HEK293 (cell line): ENCODE measurements at regions not wholly inside any gene's neighbourhood (a gene's known extent, or its start where the extent isn't known, plus 50 kb on each side); places are given as distances from the start of the nearest gene placed in this dataset.

Experiments used
- CTCF ChIA-PET: fragments of 350-600 bp; formaldehyde crosslinking; extraction: SDS; loops from one replicate; lab custom pipeline; 2021; ENCODE audit warnings: antibody characterized with exemption; lab: Yijun Ruan, JAX
- POLR2A ChIA-PET: fragments of 300-600 bp; formaldehyde crosslinking; extraction: SDS; loops from one replicate; lab custom pipeline; 2020; ENCODE audit warnings: antibody characterized with exemption, inconsistent platforms; lab: Yijun Ruan, JAX
- H3K27ac ChIP-seq: fragments of 200-500 bp; sonication (Bioruptor generic); 2 replicates; pipeline ENCODE4 v1.5.1; 2014; ENCODE audit warnings: low read depth, low read length, control low read depth, inconsistent platforms; ENCODE audit errors: extremely low read depth
- H3K36me3 ChIP-seq, 2 experiments: fragments of 200-500 bp in 1 of 2; sonication (Bioruptor generic) in 1 of 2; 1 replicate in 1 of 2; 2 replicates in 1 of 2; pipeline ENCODE4 v1.5.1; 2014 to 2017; ENCODE audit warnings: inconsistent platforms in 2 of 2, low read length in 2 of 2; ENCODE audit not compliant: control insufficient read depth in 2 of 2, insufficient read depth in 1 of 2
- H3K4me1 ChIP-seq: fragments of 200-500 bp; sonication (Bioruptor generic); 2 replicates; pipeline ENCODE4 v1.5.1; 2014; ENCODE audit warnings: mild to moderate bottlenecking, low read length, inconsistent platforms; ENCODE audit not compliant: control insufficient read depth, insufficient read depth
- H3K4me3 ChIP-seq: 2 replicates; pipeline ENCODE4 v1.5.1; 2011; ENCODE audit warnings: low read depth, mild to moderate bottlenecking, control low read depth, low read length, moderate library complexity
- H3K9me3 ChIP-seq: fragments of 200-500 bp; sonication (Bioruptor generic); 2 replicates; pipeline ENCODE4 v1.5.1; 2014; ENCODE audit warnings: low read depth, low read length, inconsistent platforms; ENCODE audit not compliant: control insufficient read depth, insufficient read depth
- IKZF3 ChIP-seq: fragments of 450-650 bp; IDR thresholded peaks from 2 replicates; pipeline ENCODE4 v1.5.0; 2018; ENCODE audit warnings: missing biosample characterization, mild to moderate bottlenecking, missing genetic modification characterization, moderate library complexity
- OSR2 ChIP-seq: fragments of 450-650 bp; formaldehyde crosslinking; IDR thresholded peaks from 2 replicates; pipeline ENCODE4 v1.5.1; 2016; ENCODE audit warnings: missing biosample characterization, missing genetic modification characterization
- OVOL3 ChIP-seq: fragments of 450-650 bp; formaldehyde crosslinking; IDR thresholded peaks from 2 replicates; pipeline ENCODE4 v1.5.1; 2016; ENCODE audit warnings: missing biosample characterization, missing genetic modification characterization
- PRDM1 ChIP-seq: fragments of 450-650 bp; formaldehyde crosslinking; IDR thresholded peaks from 2 replicates; pipeline ENCODE4; 2016; ENCODE audit warnings: missing biosample characterization, missing genetic modification characterization
- SCRT2 ChIP-seq: fragments of 450-650 bp; formaldehyde crosslinking; IDR thresholded peaks from 2 replicates; pipeline ENCODE4 v1.5.1; 2016; ENCODE audit warnings: missing biosample characterization, missing genetic modification characterization
- YY2 ChIP-seq: fragments of 450-650 bp; formaldehyde crosslinking; IDR thresholded peaks from 2 replicates; pipeline ENCODE4 v1.5.1; 2016; ENCODE audit warnings: missing biosample characterization, missing genetic modification characterization
- ZBTB7A ChIP-seq: fragments of 450-650 bp; formaldehyde crosslinking; IDR thresholded peaks from 2 replicates; pipeline ENCODE4 v1.5.1; 2016; ENCODE audit warnings: low read depth, missing biosample characterization, missing genetic modification characterization
- ZIC2 ChIP-seq: fragments of 450-650 bp; formaldehyde crosslinking; IDR thresholded peaks from 2 replicates; pipeline ENCODE4 v1.5.1; 2016; ENCODE audit warnings: missing biosample characterization, missing genetic modification characterization
- ZNF114 ChIP-seq: fragments of 450-650 bp; formaldehyde crosslinking; IDR thresholded peaks from 2 replicates; pipeline ENCODE4 v1.5.0; 2017; ENCODE audit warnings: missing biosample characterization, missing genetic modification characterization
- ZNF16 ChIP-seq: fragments of 450-650 bp; formaldehyde crosslinking; IDR thresholded peaks from 2 replicates; pipeline ENCODE4 v1.5.1; 2016; ENCODE audit warnings: low read depth, missing biosample characterization, missing genetic modification characterization
- ZNF214 ChIP-seq: fragments of 450-650 bp; formaldehyde crosslinking; IDR thresholded peaks from 2 replicates; pipeline ENCODE4 v1.5.1; 2017; ENCODE audit warnings: missing biosample characterization, mild to moderate bottlenecking, missing genetic modification characterization, borderline replicate concordance
- ZNF391 ChIP-seq: fragments of 450-650 bp; formaldehyde crosslinking; IDR thresholded peaks from 2 replicates; pipeline ENCODE4 v1.5.1; 2016; ENCODE audit warnings: low read depth, missing biosample characterization, missing genetic modification characterization, borderline replicate concordance
- ZNF426 ChIP-seq: fragments of 450-650 bp; formaldehyde crosslinking; IDR thresholded peaks from 2 replicates; pipeline ENCODE4 v1.5.1; 2017; ENCODE audit warnings: missing biosample characterization, missing genetic modification characterization, mild to moderate bottlenecking, inconsistent platforms, moderate library complexity
- ZNF521 ChIP-seq: fragments of 450-650 bp; formaldehyde crosslinking; IDR thresholded peaks from 2 replicates; pipeline ENCODE4 v1.5.1; 2017; ENCODE audit warnings: missing biosample characterization, mild to moderate bottlenecking, missing genetic modification characterization
- ZNF623 ChIP-seq: fragments of 450-650 bp; formaldehyde crosslinking; IDR thresholded peaks from 2 replicates; pipeline ENCODE4 v1.5.1; 2016; ENCODE audit warnings: missing biosample characterization, missing genetic modification characterization
- ZNF624 ChIP-seq: fragments of 450-650 bp; formaldehyde crosslinking; IDR thresholded peaks from 2 replicates; pipeline ENCODE4 v1.5.1; 2017; ENCODE audit warnings: missing biosample characterization, missing genetic modification characterization
- ZNF654 ChIP-seq: fragments of 450-650 bp; formaldehyde crosslinking; IDR thresholded peaks from 2 replicates; pipeline ENCODE4 v1.5.1; 2016; ENCODE audit warnings: low read depth, missing biosample characterization, missing genetic modification characterization
- ZNF664 ChIP-seq: fragments of 450-650 bp; formaldehyde crosslinking; IDR thresholded peaks from 2 replicates; pipeline ENCODE4 v1.5.1; 2016; ENCODE audit warnings: missing biosample characterization, missing genetic modification characterization
- ZNF76 ChIP-seq: fragments of 450-650 bp; formaldehyde crosslinking; IDR thresholded peaks from 2 replicates; pipeline ENCODE4; 2016; ENCODE audit warnings: low read depth, missing biosample characterization, missing genetic modification characterization, borderline replicate concordance
- ZNF785 ChIP-seq: fragments of 450-650 bp; formaldehyde crosslinking; IDR thresholded peaks from 2 replicates; pipeline ENCODE4 v1.5.1; 2016; ENCODE audit warnings: missing biosample characterization, missing genetic modification characterization
- ZNF791 ChIP-seq: fragments of 450-650 bp; formaldehyde crosslinking; IDR thresholded peaks from 2 replicates; pipeline ENCODE4 v1.5.1; 2016; ENCODE audit warnings: missing biosample characterization, missing genetic modification characterization
- ZSCAN23 ChIP-seq: fragments of 450-650 bp; formaldehyde crosslinking; IDR thresholded peaks from 2 replicates; pipeline ENCODE4 v1.5.1; 2016; ENCODE audit warnings: missing biosample characterization, missing genetic modification characterization
- ZXDB ChIP-seq: fragments of 450-650 bp; formaldehyde crosslinking; IDR thresholded peaks from 2 replicates; pipeline ENCODE4 v1.5.1; 2016; ENCODE audit warnings: missing biosample characterization, missing genetic modification characterization
- TF ChIP-seq, protein P1 (sequence below): fragments of 450-650 bp; formaldehyde crosslinking; IDR thresholded peaks from 2 replicates; pipeline ENCODE4 v1.5.1; 2016; ENCODE audit warnings: missing biosample characterization, missing genetic modification characterization
- TF ChIP-seq, protein P2 (sequence below): fragments of 450-650 bp; formaldehyde crosslinking; IDR thresholded peaks from 2 replicates; pipeline ENCODE4 v1.5.1; 2016; ENCODE audit warnings: missing biosample characterization, missing genetic modification characterization
- TF ChIP-seq, protein P3 (sequence below): fragments of 450-650 bp; formaldehyde crosslinking; IDR thresholded peaks from 2 replicates; pipeline ENCODE4 v1.5.1; 2016; ENCODE audit warnings: missing biosample characterization, missing genetic modification characterization

DNA sequence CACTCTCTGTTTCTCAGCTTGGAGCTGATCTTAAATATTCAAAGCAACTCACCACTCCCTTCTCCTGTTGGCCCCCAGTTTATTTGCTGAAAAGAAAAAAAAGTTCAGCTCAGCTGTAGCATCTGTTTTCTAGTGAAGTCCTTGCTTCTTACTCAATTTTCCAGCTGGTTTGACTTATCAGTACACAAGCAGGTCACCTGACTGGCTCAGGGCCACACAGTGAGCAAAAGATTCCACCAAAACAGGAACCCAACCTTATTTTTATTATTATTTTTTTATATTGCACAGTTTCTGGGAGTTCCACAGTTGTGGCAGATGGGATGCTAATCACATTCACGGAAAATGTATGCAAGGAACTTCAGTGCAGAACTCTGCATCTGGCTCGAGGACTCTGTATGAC lies 390.7 kb upstream of the RGMA start (continued):
- TF ChIP-seq ZXDB (tag by site-specific recombination), result no peak
- TF ChIP-seq ZNF664, result no peak
- no peak for TF ChIP-seq ZNF426 (tag by site-specific recombination)
- TF ChIP-seq, protein P1, sequence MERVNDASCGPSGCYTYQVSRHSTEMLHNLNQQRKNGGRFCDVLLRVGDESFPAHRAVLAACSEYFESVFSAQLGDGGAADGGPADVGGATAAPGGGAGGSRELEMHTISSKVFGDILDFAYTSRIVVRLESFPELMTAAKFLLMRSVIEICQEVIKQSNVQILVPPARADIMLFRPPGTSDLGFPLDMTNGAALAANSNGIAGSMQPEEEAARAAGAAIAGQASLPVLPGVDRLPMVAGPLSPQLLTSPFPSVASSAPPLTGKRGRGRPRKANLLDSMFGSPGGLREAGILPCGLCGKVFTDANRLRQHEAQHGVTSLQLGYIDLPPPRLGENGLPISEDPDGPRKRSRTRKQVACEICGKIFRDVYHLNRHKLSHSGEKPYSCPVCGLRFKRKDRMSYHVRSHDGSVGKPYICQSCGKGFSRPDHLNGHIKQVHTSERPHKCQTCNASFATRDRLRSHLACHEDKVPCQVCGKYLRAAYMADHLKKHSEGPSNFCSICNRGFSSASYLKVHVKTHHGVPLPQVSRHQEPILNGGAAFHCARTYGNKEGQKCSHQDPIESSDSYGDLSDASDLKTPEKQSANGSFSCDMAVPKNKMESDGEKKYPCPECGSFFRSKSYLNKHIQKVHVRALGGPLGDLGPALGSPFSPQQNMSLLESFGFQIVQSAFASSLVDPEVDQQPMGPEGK (tag by site-specific recombination), result no peak

DNA sequence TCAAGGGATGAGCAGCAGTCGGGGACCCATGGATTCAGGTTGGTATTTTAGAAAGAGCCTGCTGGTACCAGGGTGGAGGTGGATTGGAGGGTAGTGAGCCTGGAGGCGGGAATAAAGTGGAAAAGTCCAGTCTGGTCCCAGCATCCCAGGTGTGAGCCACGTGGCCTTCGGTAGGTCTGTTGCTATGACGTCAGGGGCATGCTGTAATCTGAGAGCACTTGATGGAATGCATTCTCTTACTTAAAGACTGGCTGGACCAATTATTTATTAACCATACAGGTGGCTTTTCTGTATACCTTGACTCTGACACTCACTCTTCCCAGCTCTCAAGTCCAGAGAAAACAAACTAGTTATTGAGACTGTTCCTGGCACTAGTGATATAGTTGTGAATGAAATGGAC lies 389.9 kb upstream of the RGMA start:
- no peak overlapping the region for H3K4me3 ChIP-seq
- no peak overlapping the region for H3K27ac ChIP-seq
- H3K9me3 ChIP-seq, result no peaks in the 10 kb centered on the region
- CTCF ChIA-PET, result interaction anchor here (0.6 to 0.7 kb wide), 4 partner anchors 390 to 1841 kb away, joined by 3 read pairs; no protein-coding TSS in a partner anchor
- H3K4me1 ChIP-seq, result no peaks in the 10 kb centered on the region
- TF ChIP-seq ZIC2 (tag by site-specific recombination) (no peak), OSR2 (tag by site-specific recombination) (no peak), IKZF3 (tag by site-specific recombination) (no peak), ZNF114 (tag by site-specific recombination) (no peak), PRDM1 (tag by site-specific recombination) (no peak), YY2 (tag by site-specific recombination) (no peak), OVOL3 (no peak), ZNF521 (tag by site-specific recombination) (no peak), ZSCAN23 (tag by site-specific recombination) (no peak), ZNF16 (tag by site-specific recombination) (no peak), ZNF654 (tag by site-specific recombination) (no peak), ZNF791 (tag by site-specific recombination) (no peak), ZBTB7A (tag by site-specific recombination) (no peak), ZNF76 (tag by site-specific recombination) (no peak)
- TF ChIP-seq, protein P2, sequence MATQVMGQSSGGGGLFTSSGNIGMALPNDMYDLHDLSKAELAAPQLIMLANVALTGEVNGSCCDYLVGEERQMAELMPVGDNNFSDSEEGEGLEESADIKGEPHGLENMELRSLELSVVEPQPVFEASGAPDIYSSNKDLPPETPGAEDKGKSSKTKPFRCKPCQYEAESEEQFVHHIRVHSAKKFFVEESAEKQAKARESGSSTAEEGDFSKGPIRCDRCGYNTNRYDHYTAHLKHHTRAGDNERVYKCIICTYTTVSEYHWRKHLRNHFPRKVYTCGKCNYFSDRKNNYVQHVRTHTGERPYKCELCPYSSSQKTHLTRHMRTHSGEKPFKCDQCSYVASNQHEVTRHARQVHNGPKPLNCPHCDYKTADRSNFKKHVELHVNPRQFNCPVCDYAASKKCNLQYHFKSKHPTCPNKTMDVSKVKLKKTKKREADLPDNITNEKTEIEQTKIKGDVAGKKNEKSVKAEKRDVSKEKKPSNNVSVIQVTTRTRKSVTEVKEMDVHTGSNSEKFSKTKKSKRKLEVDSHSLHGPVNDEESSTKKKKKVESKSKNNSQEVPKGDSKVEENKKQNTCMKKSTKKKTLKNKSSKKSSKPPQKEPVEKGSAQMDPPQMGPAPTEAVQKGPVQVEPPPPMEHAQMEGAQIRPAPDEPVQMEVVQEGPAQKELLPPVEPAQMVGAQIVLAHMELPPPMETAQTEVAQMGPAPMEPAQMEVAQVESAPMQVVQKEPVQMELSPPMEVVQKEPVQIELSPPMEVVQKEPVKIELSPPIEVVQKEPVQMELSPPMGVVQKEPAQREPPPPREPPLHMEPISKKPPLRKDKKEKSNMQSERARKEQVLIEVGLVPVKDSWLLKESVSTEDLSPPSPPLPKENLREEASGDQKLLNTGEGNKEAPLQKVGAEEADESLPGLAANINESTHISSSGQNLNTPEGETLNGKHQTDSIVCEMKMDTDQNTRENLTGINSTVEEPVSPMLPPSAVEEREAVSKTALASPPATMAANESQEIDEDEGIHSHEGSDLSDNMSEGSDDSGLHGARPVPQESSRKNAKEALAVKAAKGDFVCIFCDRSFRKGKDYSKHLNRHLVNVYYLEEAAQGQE (tag by site-specific recombination), result no peak
- POLR2A ChIA-PET, result no interaction called here
- no peaks in the 10 kb centered on the region for H3K36me3 ChIP-seq

DNA sequence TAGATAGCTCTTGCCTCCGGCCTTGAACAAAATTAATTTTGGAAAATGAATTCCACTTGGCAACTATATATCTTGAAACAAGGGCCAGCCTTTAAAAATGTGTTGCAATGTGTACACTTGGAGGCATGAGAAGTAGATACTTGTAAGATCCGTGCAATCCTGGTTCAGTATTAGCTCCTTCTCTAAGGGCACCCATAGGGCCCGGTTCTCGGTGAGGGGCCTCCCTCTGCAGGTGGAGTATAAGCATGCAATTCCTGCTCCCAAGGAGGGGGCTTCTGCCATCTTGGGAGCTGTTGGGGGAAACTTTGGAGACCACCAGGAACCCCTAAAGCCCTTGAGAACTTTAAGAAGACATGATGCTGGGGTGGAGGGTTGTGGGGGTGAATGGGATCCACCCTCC lies 388.7 kb upstream of the RGMA start:
- no peak overlapping the region for H3K4me3 ChIP-seq
- CTCF ChIA-PET, result no interaction called here
- POLR2A ChIA-PET, result no interaction called here
- no peaks in the 10 kb centered on the region for H3K36me3 ChIP-seq
- H3K27ac ChIP-seq, result no peak overlapping the region
- no peaks in the 10 kb centered on the region for H3K9me3 ChIP-seq
- no peaks in the 10 kb centered on the region for H3K4me1 ChIP-seq
- TF ChIP-seq ZNF785 (tag by site-specific recombination) (no peak), ZNF391 (tag by site-specific recombination) (no peak), SCRT2 (tag by site-specific recombination) (no peak), ZNF623 (tag by site-specific recombination) (no peak), ZNF214 (no peak), ZNF624 (tag by site-specific recombination) (no peak)
- TF ChIP-seq, protein P3, sequence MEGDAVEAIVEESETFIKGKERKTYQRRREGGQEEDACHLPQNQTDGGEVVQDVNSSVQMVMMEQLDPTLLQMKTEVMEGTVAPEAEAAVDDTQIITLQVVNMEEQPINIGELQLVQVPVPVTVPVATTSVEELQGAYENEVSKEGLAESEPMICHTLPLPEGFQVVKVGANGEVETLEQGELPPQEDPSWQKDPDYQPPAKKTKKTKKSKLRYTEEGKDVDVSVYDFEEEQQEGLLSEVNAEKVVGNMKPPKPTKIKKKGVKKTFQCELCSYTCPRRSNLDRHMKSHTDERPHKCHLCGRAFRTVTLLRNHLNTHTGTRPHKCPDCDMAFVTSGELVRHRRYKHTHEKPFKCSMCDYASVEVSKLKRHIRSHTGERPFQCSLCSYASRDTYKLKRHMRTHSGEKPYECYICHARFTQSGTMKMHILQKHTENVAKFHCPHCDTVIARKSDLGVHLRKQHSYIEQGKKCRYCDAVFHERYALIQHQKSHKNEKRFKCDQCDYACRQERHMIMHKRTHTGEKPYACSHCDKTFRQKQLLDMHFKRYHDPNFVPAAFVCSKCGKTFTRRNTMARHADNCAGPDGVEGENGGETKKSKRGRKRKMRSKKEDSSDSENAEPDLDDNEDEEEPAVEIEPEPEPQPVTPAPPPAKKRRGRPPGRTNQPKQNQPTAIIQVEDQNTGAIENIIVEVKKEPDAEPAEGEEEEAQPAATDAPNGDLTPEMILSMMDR, result no peak
- TF ChIP-seq, protein P1 (tag by site-specific recombination), result no peak
